ENCODE measurements at regions not wholly inside any gene's neighbourhood (a gene's known extent, or its start where the extent isn't known, plus 50 kb on each side); places are given as distances from the start of the nearest gene placed in this dataset.

DNA sequence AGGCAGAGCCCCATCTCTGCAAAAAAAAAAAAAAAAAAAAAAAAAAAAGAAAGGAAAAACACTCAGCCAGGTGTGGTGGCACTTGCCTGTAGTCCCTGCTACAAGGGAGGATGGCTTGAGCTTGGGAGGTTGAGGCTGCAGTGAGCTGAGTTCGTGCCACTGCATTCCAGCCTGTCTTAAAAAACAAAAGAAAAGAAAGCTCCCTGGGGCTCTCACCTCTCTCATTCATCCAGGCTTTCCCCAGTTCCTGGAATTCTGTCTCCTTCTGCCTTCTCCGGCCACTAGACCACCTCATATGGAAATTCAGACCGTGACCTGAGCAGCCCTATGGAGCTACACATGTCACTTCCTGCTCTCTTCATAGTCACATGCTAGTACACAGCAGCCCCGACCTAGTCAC is 101.1 kb upstream of the TAB2 start:
- no peaks in the 10 kb centered on the region for H3K36me3 Mint-ChIP-seq
- H3K9ac ChIP-seq, result no peak overlapping the region
- H3K27me3 Mint-ChIP-seq (ENCODE audit: insufficient read depth, low read depth), result no peaks in the 10 kb centered on the region
- H3K79me2 ChIP-seq (ENCODE audit: low read depth), result no peaks in the 10 kb centered on the region
- no peak overlapping the region for H3K4me3 ChIP-seq
- no peak overlapping the region for H3K27ac ChIP-seq
- no peaks in the 10 kb centered on the region for H3F3A ChIP-seq (ENCODE audit: low read depth)
- peak; percentile 25 for DNase-seq (ENCODE audit: low spot score)
- H3K4me2 ChIP-seq, result no peak overlapping the region
- H3K27ac Mint-ChIP-seq, result no peak overlapping the region
- H3K4me1 Mint-ChIP-seq, result peaks cover 27% of the 10 kb centered on the region
- H2AFZ ChIP-seq (replicated peaks), result no peak overlapping the region
- no peaks in the 10 kb centered on the region for H3K9me3 ChIP-seq (ENCODE audit: low read depth)
- H4K20me1 ChIP-seq (ENCODE audit: low read depth), result no peaks in the 10 kb centered on the region
- H3K4me1 ChIP-seq, result peaks cover 20% of the 10 kb centered on the region
- H3K4me3 Mint-ChIP-seq, result no peak overlapping the region
- TF ChIP-seq EZH2 (IDR thresholded peaks at IDR 0.05) (no peak), EZH2phosphoT487 (IDR thresholded peaks at IDR 0.05) (no peak)
- TF ChIP-seq, protein P1, sequence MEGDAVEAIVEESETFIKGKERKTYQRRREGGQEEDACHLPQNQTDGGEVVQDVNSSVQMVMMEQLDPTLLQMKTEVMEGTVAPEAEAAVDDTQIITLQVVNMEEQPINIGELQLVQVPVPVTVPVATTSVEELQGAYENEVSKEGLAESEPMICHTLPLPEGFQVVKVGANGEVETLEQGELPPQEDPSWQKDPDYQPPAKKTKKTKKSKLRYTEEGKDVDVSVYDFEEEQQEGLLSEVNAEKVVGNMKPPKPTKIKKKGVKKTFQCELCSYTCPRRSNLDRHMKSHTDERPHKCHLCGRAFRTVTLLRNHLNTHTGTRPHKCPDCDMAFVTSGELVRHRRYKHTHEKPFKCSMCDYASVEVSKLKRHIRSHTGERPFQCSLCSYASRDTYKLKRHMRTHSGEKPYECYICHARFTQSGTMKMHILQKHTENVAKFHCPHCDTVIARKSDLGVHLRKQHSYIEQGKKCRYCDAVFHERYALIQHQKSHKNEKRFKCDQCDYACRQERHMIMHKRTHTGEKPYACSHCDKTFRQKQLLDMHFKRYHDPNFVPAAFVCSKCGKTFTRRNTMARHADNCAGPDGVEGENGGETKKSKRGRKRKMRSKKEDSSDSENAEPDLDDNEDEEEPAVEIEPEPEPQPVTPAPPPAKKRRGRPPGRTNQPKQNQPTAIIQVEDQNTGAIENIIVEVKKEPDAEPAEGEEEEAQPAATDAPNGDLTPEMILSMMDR (IDR thresholded peaks at IDR 0.05), result no peak
- H3K9me3 Mint-ChIP-seq, result no peaks in the 10 kb centered on the region
- no peaks in the 10 kb centered on the region for H3K27me3 ChIP-seq
- H3K36me3 ChIP-seq, result no peaks in the 10 kb centered on the region

DNA sequence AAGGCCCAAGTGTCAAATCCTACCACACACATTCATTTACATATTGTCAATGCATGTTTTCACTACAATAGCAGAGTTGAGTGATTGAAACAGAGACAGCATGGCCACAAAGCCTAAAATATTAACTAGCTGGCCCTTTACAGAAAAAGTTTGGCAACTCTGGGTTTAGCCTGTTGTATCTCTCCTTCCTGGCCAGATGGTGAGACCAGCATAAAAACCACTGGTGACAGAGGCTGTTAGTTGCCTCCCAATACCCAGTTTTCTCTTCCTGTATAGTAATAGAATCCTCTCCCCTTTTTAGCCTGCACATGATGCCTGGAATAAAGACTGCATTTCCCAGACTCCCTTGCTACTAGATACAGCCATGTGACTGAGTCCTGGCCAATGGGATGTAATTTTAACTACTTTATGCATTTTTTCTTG is 100.0 kb upstream of the TAB2 start:
- H3K36me3 Mint-ChIP-seq, result no peaks in the 10 kb centered on the region
- H4K20me1 ChIP-seq (ENCODE audit: low read depth), result no peaks in the 10 kb centered on the region
- H3K9me3 ChIP-seq (ENCODE audit: low read depth), result no peaks in the 10 kb centered on the region
- H3K4me3 Mint-ChIP-seq, result no peak overlapping the region
- H3K27ac ChIP-seq, result no peak overlapping the region
- TF ChIP-seq EZH2 (IDR thresholded peaks at IDR 0.05) (no peak), EZH2phosphoT487 (IDR thresholded peaks at IDR 0.05) (no peak)
- TF ChIP-seq, protein P1 (IDR thresholded peaks at IDR 0.05), result no peak
- H3K4me3 ChIP-seq, result no peak overlapping the region
- no peak overlapping the region for H2AFZ ChIP-seq (replicated peaks)
- no peaks in the 10 kb centered on the region for H3K36me3 ChIP-seq
- H3K27me3 ChIP-seq, result no peaks in the 10 kb centered on the region
- peaks cover 21% of the 10 kb centered on the region for H3K4me1 ChIP-seq
- no peak overlapping the region for H3K27ac Mint-ChIP-seq
- DNase-seq (ENCODE audit: low spot score), result no peak
- H3K27me3 Mint-ChIP-seq (ENCODE audit: insufficient read depth, low read depth), result no peaks in the 10 kb centered on the region
- H3K9me3 Mint-ChIP-seq, result no peaks in the 10 kb centered on the region
- peaks cover 36% of the 10 kb centered on the region for H3K4me1 Mint-ChIP-seq
- no peak overlapping the region for H3K9ac ChIP-seq
- H3K4me2 ChIP-seq, result no peak overlapping the region
- H3K79me2 ChIP-seq (ENCODE audit: low read depth), result no peaks in the 10 kb centered on the region
- H3F3A ChIP-seq (ENCODE audit: low read depth), result no peaks in the 10 kb centered on the region

DNA sequence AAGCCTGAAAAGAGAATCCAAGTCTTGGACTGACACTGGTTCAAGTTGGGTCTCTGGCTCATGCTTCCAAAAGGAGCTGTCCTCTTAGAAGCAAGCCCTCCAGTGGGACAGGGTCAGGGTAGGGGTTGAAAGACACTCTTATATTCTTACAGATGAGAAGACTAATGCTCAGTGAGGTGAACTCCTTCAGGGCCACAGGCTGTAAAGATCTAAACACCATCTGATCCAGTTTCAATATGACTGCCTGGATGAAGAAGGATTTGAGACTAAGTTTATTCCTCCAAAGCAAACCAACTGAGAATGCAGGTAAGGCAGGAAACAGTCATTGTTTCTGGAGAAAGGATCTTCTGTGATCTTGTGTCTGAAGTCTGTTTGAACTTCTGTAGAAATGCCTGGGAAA is 99.0 kb upstream of the TAB2 start:
- H3K4me3 Mint-ChIP-seq, result no peak overlapping the region
- H4K20me1 ChIP-seq (ENCODE audit: low read depth), result no peaks in the 10 kb centered on the region
- H3K4me3 ChIP-seq, result no peak overlapping the region
- peaks cover 31% of the 10 kb centered on the region for H3K4me1 ChIP-seq
- TF ChIP-seq EZH2phosphoT487 (IDR thresholded peaks at IDR 0.05) (no peak), EZH2 (IDR thresholded peaks at IDR 0.05) (no peak)
- TF ChIP-seq, protein P1 (IDR thresholded peaks at IDR 0.05), result no peak
- H3F3A ChIP-seq (ENCODE audit: low read depth), result no peaks in the 10 kb centered on the region
- H3K36me3 Mint-ChIP-seq, result no peaks in the 10 kb centered on the region
- H3K4me2 ChIP-seq, result no peak overlapping the region
- no peaks in the 10 kb centered on the region for H3K79me2 ChIP-seq (ENCODE audit: low read depth)
- H3K4me1 Mint-ChIP-seq, result peaks cover 45% of the 10 kb centered on the region
- no peak overlapping the region for H2AFZ ChIP-seq (replicated peaks)
- no peak overlapping the region for H3K9ac ChIP-seq
- no peak overlapping the region for H3K27ac ChIP-seq
- no peak for DNase-seq (ENCODE audit: low spot score)
- H3K9me3 Mint-ChIP-seq, result no peaks in the 10 kb centered on the region
- H3K36me3 ChIP-seq, result no peaks in the 10 kb centered on the region
- H3K9me3 ChIP-seq (ENCODE audit: low read depth), result no peaks in the 10 kb centered on the region
- H3K27me3 Mint-ChIP-seq (ENCODE audit: insufficient read depth, low read depth), result no peaks in the 10 kb centered on the region
- no peaks in the 10 kb centered on the region for H3K27me3 ChIP-seq
- H3K27ac Mint-ChIP-seq, result peak overlapping the region; percentile 50
